GM12878 (cell line): ENCODE measurements at regions not wholly inside any gene's neighbourhood (a gene's known extent, or its start where the extent isn't known, plus 50 kb on each side); places are given as distances from the start of the nearest gene placed in this dataset.

ENCODE experiments used
- ATAC-seq: fragments of 200-7000 bp; cut with Tn5 transposase; 3 replicates; pipeline ENCODE4 v1.9.1; 2020; ENCODE audit warnings: mild to moderate bottlenecking, moderate library complexity
- BruUV-seq: library from RNA; stranded (reverse); fragments of 400-500 nt; replicated peaks from 2 replicates; lab custom pipeline; 2021; lab: Mats Ljungman, UMichigan
- CTCF ChIA-PET: fragments of 300-600 bp; sonication (Branson Sonifier 250); formaldehyde crosslinking; extraction: SDS; loops from one replicate; lab custom pipeline; 2021; ENCODE audit warnings: inconsistent platforms; lab: Yijun Ruan, JAX
- POLR2A ChIA-PET: fragments of 350-600 bp; formaldehyde crosslinking; extraction: SDS; loops from one replicate; lab custom pipeline; 2021; ENCODE audit warnings: inconsistent platforms; lab: Charles Lee
- RAD21 ChIA-PET: fragments of 300-600 bp; sonication (Branson Sonifier 250); formaldehyde crosslinking; loops from one replicate; lab custom pipeline; 2023; ENCODE audit warnings: antibody characterized with exemption; ENCODE audit not compliant: unreplicated experiment; lab: Charles Lee
- SMC1A ChIA-PET: fragments of 300-600 bp; sonication (Branson Sonifier 250); formaldehyde crosslinking; loops from one replicate; lab custom pipeline; 2023; ENCODE audit not compliant: unreplicated experiment, uncharacterized antibody; lab: Charles Lee
- DNase-seq: peaks from one replicate; pipeline ENCODE4 v3.0.0-alpha.2; 2011; ENCODE audit warnings: low read depth, low spot score
- FAIRE-seq: peaks from 3 replicates; lab custom pipeline; 2011; peaks lifted over from hg19 to GRCh38; lab: Jason Lieb, UNC
- H2AFZ ChIP-seq: 2 replicates; pipeline ENCODE4 v1.6.0; 2011; ENCODE audit warnings: low read depth, low read length, control low read depth; ENCODE audit not compliant: control insufficient read depth
- H3K27ac ChIP-seq: 2 replicates; pipeline ENCODE4 v1.5.1; 2011; ENCODE audit warnings: control low read depth; ENCODE audit not compliant: control insufficient read depth, insufficient read depth
- H3K27me3 ChIP-seq, 2 experiments: replicated peaks in 1 of 2; 2 replicates each; pipeline versions ENCODE4 v1.6.0 to v1.6.1; 2011; ENCODE audit warnings: low read length in 1 of 2; ENCODE audit not compliant: control insufficient read depth in 2 of 2, insufficient read depth in 2 of 2
- H3K36me3 ChIP-seq, 2 experiments: 2 replicates each; pipeline ENCODE4 v1.5.1; 2011; ENCODE audit warnings: low read length in 1 of 2; ENCODE audit not compliant: control insufficient read depth in 2 of 2, insufficient read depth in 2 of 2
- H3K4me1 ChIP-seq: 2 replicates; pipeline ENCODE4 v1.6.1; 2011; ENCODE audit warnings: mild to moderate bottlenecking, low read length, moderate library complexity, mixed read lengths; ENCODE audit not compliant: control insufficient read depth, insufficient read depth
- H3K4me2 ChIP-seq: 2 replicates; pipeline ENCODE4 v1.6.0; 2011; ENCODE audit warnings: control low read depth; ENCODE audit not compliant: control insufficient read depth, insufficient read depth
- H3K4me3 ChIP-seq: fragments of 200-600 bp; sonication (generic); 2 replicates; pipeline ENCODE4 v1.5.1; 2016
- H3K79me2 ChIP-seq: 2 replicates; pipeline ENCODE4 v1.6.0; 2011; ENCODE audit warnings: low read length; ENCODE audit not compliant: control insufficient read depth, insufficient read depth
- H3K9ac ChIP-seq: 2 replicates; pipeline ENCODE4 v1.8.0; 2011; ENCODE audit warnings: low read length, control low read depth, mixed read lengths; ENCODE audit not compliant: control insufficient read depth, insufficient read depth
- H3K9me3 ChIP-seq: replicated peaks from 3 replicates; pipeline ENCODE4 v1.5.1; 2011; ENCODE audit warnings: mild to moderate bottlenecking, low read length; ENCODE audit not compliant: control insufficient read depth, insufficient read depth
- H4K20me1 ChIP-seq: 2 replicates; pipeline ENCODE4 v1.6.0; 2011; ENCODE audit not compliant: control insufficient read depth, insufficient read depth
- E4F1 ChIP-seq: fragments of 450-650 bp; IDR thresholded peaks from 2 replicates; pipeline ENCODE4 v1.6.1; 2018; ENCODE audit warnings: borderline replicate concordance, mild to moderate bottlenecking; ENCODE audit not compliant: partially characterized antibody
- EGR1 ChIP-seq, 2 experiments: IDR thresholded peaks; 1 replicate in 1 of 2; 2 replicates in 1 of 2; pipeline ENCODE4 v1.6.1; 2011 to 2012; ENCODE audit warnings: low read depth in 2 of 2, low read length in 2 of 2, borderline replicate concordance in 1 of 2, mild to moderate bottlenecking in 1 of 2, moderate library complexity in 1 of 2
- FOS ChIP-seq: IDR thresholded peaks from 3 replicates; pipeline ENCODE4 v1.6.1; 2011; ENCODE audit warnings: borderline replicate concordance; ENCODE audit not compliant: insufficient read length; ENCODE audit errors: extremely low read depth
- HDAC2 ChIP-seq: fragments of 200-600 bp; sonication (generic); IDR thresholded peaks from 2 replicates; pipeline ENCODE4 v1.6.1; 2017
- RAD21 ChIP-seq: IDR thresholded peaks from 2 replicates; pipeline ENCODE4 v1.6.1; 2011; ENCODE audit warnings: mild to moderate bottlenecking, low read depth, low read length, moderate library complexity; ENCODE audit not compliant: insufficient read depth
- RELA ChIP-seq: fragments of 450-650 bp; IDR thresholded peaks from 2 replicates; pipeline ENCODE4 v1.8.0; 2014; ENCODE audit warnings: borderline replicate concordance; ENCODE audit not compliant: partially characterized antibody
- RUNX3 ChIP-seq: IDR thresholded peaks from 2 replicates; pipeline ENCODE4 v1.6.1; 2012; ENCODE audit warnings: low read length, inconsistent platforms
- SREBF1 ChIP-seq: IDR thresholded peaks from 2 replicates; pipeline ENCODE4 v1.6.1; 2012; ENCODE audit warnings: mild to moderate bottlenecking, low read length
- TARDBP ChIP-seq: IDR thresholded peaks from 2 replicates; pipeline ENCODE4 v1.6.1; 2016; ENCODE audit warnings: borderline replicate concordance
- YBX1 ChIP-seq: fragments of 450-650 bp; IDR thresholded peaks from 2 replicates; pipeline ENCODE4 v1.6.1; 2016; ENCODE audit warnings: antibody characterized with exemption
- YY1 ChIP-seq: IDR thresholded peaks from 2 replicates; pipeline ENCODE4 v1.6.1; 2011; ENCODE audit warnings: low read depth, mild to moderate bottlenecking, low read length
- ZNF384 ChIP-seq: IDR thresholded peaks from 2 replicates; pipeline ENCODE4 v1.6.1; 2012; ENCODE audit warnings: low read depth, mild to moderate bottlenecking, low read length, improper control_type of control experiment, borderline replicate concordance
- WGBS: methylation state at CpG from one replicate; pipeline ENCODE4 v1.1.6; 2016; ENCODE audit warnings: low lambda C conversion rate; ENCODE audit not compliant: insufficient replicate concordance, insufficient coverage; ENCODE audit errors: missing lambda C conversion rate; 5-methylcytosine and 5-hydroxymethylcytosine counted together
- in situ Hi-C: fragments of 300-500 bp; cut with MboI; formaldehyde crosslinking; loops from 9 replicates; pipeline ENCODE4 v1.14.3; 2018; ENCODE audit warnings: mixed read lengths
- intact Hi-C: fragments of 100-400 bp; cut with micrococcal nuclease; formaldehyde crosslinking; loops from one replicate; pipeline ENCODE4 v1.14.2; 2022; ENCODE audit not compliant: unreplicated experiment

GRCh38 chr5:43873791-43874190, 270.8 kb downstream of the NNT start:
- Histone ChIP-seq H3K4me2 (no peak overlapping the region), H3K9ac (no peak overlapping the region), H3K27me3 (no peaks in the 10 kb centered on the region), H4K20me1 (no peaks in the 10 kb centered on the region), H3K79me2 (no peaks in the 10 kb centered on the region), H3K36me3 (no peaks in the 10 kb centered on the region), H2AFZ (no peak overlapping the region), H3K4me1 (no peaks in the 10 kb centered on the region), H3K9me3 (no peaks in the 10 kb centered on the region), H3K4me3 (no peak overlapping the region), H3K27ac (no peak overlapping the region)
- no peak for ATAC-seq
- whole genome bisulfite sequencing = 0% methylated on average over 1 of the region's 1 CpG
- in situ Hi-C loops (no loop called here), intact Hi-C loops (no loop called here)
- DNase-seq = no peak
- FAIRE-seq = no peak
- CTCF ChIA-PET = no interaction called here
- RAD21 ChIA-PET = no interaction called here
- POLR2A ChIA-PET = no interaction called here
- SMC1A ChIA-PET = no interaction called here
- TF ChIP-seq ZNF384 (no peak), EGR1 (IDR thresholded peaks at IDR 0.05; ENCODE audit: borderline replicate concordance in 1 of 2, low read depth in 2 of 2, low read length in 2 of 2) (no peak), E4F1 (no peak), FOS (no peak), TARDBP (no peak), RUNX3 (no peak), RELA (no peak), YBX1 (no peak), HDAC2 (no peak), YY1 (no peak), RAD21 (no peak), SREBF1 (no peak)
- no TSS peak for BruUV-seq
